GM06990 (cell line): ENCODE measurements at regions not wholly inside any gene's neighbourhood (a gene's known extent, or its start where the extent isn't known, plus 50 kb on each side); places are given as distances from the start of the nearest gene placed in this dataset.

ENCODE experiments used
- DNase-seq: peaks from one replicate; pipeline ENCODE4 v3.0.0-alpha.2; 2011; ENCODE audit not compliant: insufficient read length; ENCODE audit errors: extremely low read depth
- H3K27me3 ChIP-seq: replicated peaks from 2 replicates; pipeline ENCODE4 v1.6.0; 2011; ENCODE audit warnings: low read length; ENCODE audit not compliant: control insufficient read depth, insufficient read depth
- H3K36me3 ChIP-seq: 2 replicates; pipeline ENCODE4 v1.5.1; 2011; ENCODE audit warnings: low read length; ENCODE audit not compliant: control insufficient read depth, insufficient read depth
- H3K4me3 ChIP-seq: replicated peaks from 2 replicates; pipeline ENCODE4 v1.5.1; 2011; ENCODE audit warnings: low read depth, mild to moderate bottlenecking, control low read depth, low read length
- CTCF ChIP-seq: IDR thresholded peaks from 2 replicates; pipeline ENCODE4 v1.5.1; 2011; ENCODE audit warnings: low read length, control low read depth, mild to moderate bottlenecking, inconsistent platforms; ENCODE audit not compliant: insufficient read depth, poor library complexity, severe bottlenecking

GRCh38 chr15:77733579-77734300 lies 101.0 kb upstream of the LINGO1 start:
- Histone ChIP-seq H3K27me3 (peaks cover 4% of the 10 kb centered on the region), H3K4me3 (no peak overlapping the region), H3K36me3 (no peaks in the 10 kb centered on the region)
- no peak for DNase-seq
- no peak for TF ChIP-seq CTCF

GRCh38 chr15:77732514-77733335 lies 100.0 kb upstream of the LINGO1 start:
- Histone ChIP-seq H3K27me3 (peaks cover 4% of the 10 kb centered on the region), H3K36me3 (no peaks in the 10 kb centered on the region), H3K4me3 (no peak overlapping the region)
- no peak for TF ChIP-seq CTCF
- DNase-seq = no peak

- Histone ChIP-seq H3K36me3 (no peaks in the 10 kb centered on the region), H3K4me3 (no peak overlapping the region), H3K27me3 (peaks cover 4% of the 10 kb centered on the region)
- TF ChIP-seq CTCF = no peak
- DNase-seq = no peak
Observed at GRCh38 chr15:77731945-77732344, 99.2 kb upstream of the LINGO1 start.

GRCh38 chr15:77731067-77731466 lies 98.4 kb upstream of the LINGO1 start:
- DNase-seq = no peak
- no peaks in the 10 kb centered on the region for H3K36me3 ChIP-seq
- TF ChIP-seq CTCF = no peak
- no peak overlapping the region for H3K4me3 ChIP-seq
- peaks cover 4% of the 10 kb centered on the region for H3K27me3 ChIP-seq

- TF ChIP-seq CTCF = no peak
- no peak for DNase-seq
- Histone ChIP-seq H3K27me3 (peaks cover 3% of the 10 kb centered on the region; the same call in 1 of the 2 replicates), H3K4me3 (no peak overlapping the region), H3K36me3 (no peaks in the 10 kb centered on the region)
Observed at GRCh38 chr15:77727635-77728304, 95.1 kb upstream of the LINGO1 start.
